ENCODE measurements at regions not wholly inside any gene's neighbourhood (a gene's known extent, or its start where the extent isn't known, plus 50 kb on each side); places are given as distances from the start of the nearest gene placed in this dataset.

- no peak for DNase-seq
Observed at GRCh38 chr12:30082381-30082780, 298.6 kb upstream of the TMTC1 start.

GRCh38 chr12:30074916-30075315 lies 291.2 kb upstream of the TMTC1 start:
- DNase-seq: no peak

GRCh38 chr12:30072824-30073223 lies 289.1 kb upstream of the TMTC1 start:
- no peak for DNase-seq

- no peak for DNase-seq
Observed at GRCh38 chr12:30067146-30067545, 283.4 kb upstream of the TMTC1 start.

GRCh38 chr12:30064906-30065305 lies 281.2 kb upstream of the TMTC1 start:
- no peak for DNase-seq

- no peak for DNase-seq
Observed at GRCh38 chr12:30063435-30063945, 279.7 kb upstream of the TMTC1 start.

GRCh38 chr12:30048371-30048770 lies 264.6 kb upstream of the TMTC1 start:
- DNase-seq: no peak

GRCh38 chr12:30047516-30048254 lies 263.9 kb upstream of the TMTC1 start:
- DNase-seq: no peak

GRCh38 chr12:30046376-30046775 lies 262.6 kb upstream of the TMTC1 start:
- no peak for DNase-seq

GRCh38 chr12:30045171-30045570 lies 261.4 kb upstream of the TMTC1 start:
- DNase-seq: no peak

GRCh38 chr12:30044206-30044605 lies 260.5 kb upstream of the TMTC1 start:
- DNase-seq: no peak

- DNase-seq: no peak
Observed at GRCh38 chr12:30043151-30043847, 259.6 kb upstream of the TMTC1 start.

- no peak for DNase-seq
Observed at GRCh38 chr12:30041096-30041495, 257.4 kb upstream of the TMTC1 start.

- DNase-seq: no peak
Observed at GRCh38 chr12:30030693-30031374, 247.1 kb upstream of the TMTC1 start.

- no peak for DNase-seq
Observed at GRCh38 chr12:30026621-30027234, 243.0 kb upstream of the TMTC1 start.

- no peak for DNase-seq
Observed at GRCh38 chr12:30025317-30025716, 241.6 kb upstream of the TMTC1 start.

- no peak for DNase-seq
Observed at GRCh38 chr12:30023186-30023585, 239.4 kb upstream of the TMTC1 start.

GRCh38 chr12:30021051-30021833 lies 237.5 kb upstream of the TMTC1 start:
- no peak for DNase-seq

- no peak for DNase-seq
Observed at GRCh38 chr12:30019366-30020140, 235.8 kb upstream of the TMTC1 start.

- DNase-seq: no peak
Observed at GRCh38 chr12:30016540-30017055, 232.9 kb upstream of the TMTC1 start.
